ENCODE measurements at regions not wholly inside any gene's neighbourhood (a gene's known extent, or its start where the extent isn't known, plus 50 kb on each side); places are given as distances from the start of the nearest gene placed in this dataset.
"Not testable (repeated sequence)": the region's sequence is repeated elsewhere in the genome, so short reads cannot be mapped to it uniquely, and the experiment has no call there.

DNA sequence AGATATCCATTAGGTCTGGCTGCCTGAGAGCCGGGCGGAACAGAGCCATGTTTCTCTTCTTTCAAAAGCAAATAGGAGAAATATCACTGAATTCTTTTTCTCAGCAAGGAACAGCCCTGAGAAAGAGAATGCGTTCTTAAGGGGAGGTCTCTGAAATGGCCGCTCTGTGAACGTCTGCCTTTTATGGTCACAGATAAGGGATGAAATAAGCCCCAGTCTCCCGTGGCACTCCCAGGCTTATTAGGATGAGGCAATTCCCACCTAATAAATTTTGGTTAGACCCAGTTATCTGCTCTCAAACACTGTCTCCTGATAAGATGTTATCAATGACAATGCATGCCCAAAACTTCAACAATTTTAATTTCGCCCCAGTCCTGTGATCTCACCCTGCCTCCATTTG, 133.4 kb upstream of the KCNJ18 start:
- DNase-seq: not testable (repeated sequence)

DNA sequence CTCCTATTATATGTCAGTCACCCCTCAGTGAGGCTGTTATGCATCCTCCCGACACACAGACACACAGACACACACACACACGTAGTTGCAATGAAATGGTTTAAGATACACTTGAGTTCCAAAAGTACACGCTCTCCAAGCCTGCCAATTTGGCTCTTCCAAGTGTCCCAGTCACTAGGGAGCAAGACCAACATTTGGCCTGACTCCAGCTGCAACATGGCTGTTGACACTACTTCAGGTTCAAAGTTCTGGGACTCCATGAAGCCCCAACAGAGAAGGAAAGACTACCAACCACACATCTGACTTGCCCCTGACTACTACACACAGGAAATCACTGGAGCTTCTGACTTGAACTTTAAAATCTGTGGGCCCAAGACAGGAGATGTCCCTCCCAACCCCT, 128.1 kb upstream of the KCNJ18 start:
- no peak for DNase-seq

DNA sequence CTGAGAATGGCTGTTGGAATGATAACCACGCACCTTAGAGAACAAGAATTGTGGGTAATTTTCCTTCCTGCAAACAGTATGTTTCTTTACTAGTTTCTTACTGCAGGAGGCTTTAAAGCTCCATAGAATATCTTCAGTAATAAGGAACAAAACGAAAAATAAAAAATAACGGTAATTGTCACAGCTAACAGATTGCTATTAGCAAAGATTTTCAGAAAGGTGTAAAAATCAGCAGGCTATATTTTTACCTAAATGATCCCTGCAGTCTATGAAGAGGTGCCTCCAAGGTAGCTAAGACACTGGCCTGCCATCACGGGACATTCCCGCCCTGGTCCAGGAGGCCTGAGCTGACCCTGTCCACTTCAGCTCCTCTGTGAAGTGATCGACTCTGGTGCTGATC, 127.6 kb upstream of the KCNJ18 start:
- DNase-seq: not testable (repeated sequence)

DNA sequence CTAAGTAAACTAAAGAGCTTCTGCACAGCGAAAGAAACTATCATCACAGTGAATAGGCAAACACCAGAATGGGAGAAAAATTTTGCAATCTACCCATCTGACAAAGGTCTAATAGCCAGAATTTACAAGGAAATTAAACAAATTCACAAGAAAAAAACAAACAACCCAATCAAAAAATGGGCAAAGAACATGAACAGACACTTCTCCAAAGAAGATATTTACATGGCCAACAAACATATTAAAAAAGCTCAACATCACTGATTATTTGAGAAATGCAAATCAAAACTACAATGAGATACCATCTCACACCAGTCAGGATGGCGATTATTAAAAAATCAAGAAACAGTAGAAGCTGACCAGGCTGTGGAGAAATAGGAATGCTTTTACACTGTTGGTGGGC, 121.9 kb upstream of the KCNJ18 start:
- not testable (repeated sequence) for DNase-seq

DNA sequence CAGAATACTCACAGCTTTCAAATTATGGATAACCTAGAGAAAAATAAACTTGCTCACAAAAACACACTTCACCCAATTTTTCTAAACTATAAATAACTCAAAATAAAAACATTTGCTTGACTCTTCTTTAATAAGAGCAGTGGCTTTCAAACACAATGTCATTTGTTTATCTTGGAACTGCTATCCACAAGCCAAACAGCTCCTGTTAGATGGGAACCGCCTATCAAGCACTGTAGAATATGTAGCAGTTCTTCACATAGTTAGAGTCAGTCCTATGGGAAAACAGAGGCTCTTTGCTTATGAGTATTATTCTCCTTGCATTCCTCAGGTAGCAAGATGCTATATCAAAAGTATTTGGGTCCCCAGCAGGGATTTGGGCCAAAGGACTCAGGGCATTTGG, 120.2 kb upstream of the KCNJ18 start:
- not testable (repeated sequence) for DNase-seq

DNA sequence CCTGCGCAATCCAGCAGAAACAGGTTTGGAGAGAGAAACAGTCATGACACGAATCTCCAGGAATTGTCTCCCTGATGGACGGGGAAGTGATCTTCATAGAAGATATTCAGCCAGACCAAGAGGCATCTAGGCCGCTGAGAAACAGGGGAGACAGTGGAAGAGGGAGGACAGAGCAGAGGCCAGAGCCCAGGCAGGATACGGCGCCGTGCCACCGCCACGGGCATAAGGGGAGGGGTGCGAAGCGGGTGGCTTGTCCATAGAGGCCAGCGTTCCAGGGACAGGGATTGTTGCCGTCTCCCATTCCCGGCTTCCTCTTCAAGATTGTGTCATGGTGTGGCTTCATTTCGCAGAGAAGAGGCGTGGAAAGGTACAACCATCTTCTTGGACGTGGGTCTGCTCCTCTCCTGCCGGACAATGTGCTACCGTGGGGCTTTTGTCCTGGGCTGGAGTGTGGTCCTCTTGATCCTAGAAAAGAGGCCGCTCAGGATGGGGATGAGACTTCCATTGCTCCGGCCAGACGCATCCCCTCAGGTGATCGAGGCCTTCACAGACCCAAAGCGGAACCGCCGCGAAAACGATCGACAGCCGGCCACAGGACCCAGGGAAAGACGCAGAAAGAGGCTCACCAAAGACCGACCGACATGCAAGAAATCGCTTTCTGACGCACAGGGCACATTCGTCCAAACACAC, 118.9 kb upstream of the KCNJ18 start:
- DNase-seq: not testable (repeated sequence)

DNA sequence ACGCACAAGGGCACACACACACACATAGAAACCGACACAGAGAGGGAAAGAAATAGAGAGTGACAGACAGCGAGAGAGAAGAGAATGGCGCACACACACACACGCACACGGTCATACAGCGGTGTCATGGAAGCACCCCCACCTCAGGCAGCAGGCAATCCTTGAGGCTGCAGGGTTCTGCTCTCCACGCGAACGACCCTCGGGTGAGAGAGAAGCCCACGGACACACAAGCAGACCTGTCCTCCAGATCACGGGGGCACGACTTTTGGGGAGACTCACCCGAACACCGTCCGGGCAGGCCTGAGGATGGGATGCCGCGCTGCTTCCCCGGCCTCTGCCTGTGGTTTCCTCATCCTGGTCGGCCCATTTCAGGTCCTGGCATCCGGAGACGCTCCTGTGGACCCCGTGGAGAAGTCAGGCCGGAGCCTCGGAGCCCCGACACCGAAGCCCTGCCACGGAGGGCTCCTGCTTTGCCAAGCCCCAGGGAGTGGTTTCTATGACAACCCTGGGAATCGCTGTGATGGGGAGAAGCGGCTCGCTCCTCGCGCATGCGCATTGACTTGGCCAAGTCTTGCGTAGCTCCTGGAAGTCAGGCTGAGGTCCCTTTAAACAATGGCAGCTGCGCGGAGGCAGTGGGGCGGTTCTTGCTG, 118.2 kb upstream of the KCNJ18 start:
- DNase-seq: no peak

DNA sequence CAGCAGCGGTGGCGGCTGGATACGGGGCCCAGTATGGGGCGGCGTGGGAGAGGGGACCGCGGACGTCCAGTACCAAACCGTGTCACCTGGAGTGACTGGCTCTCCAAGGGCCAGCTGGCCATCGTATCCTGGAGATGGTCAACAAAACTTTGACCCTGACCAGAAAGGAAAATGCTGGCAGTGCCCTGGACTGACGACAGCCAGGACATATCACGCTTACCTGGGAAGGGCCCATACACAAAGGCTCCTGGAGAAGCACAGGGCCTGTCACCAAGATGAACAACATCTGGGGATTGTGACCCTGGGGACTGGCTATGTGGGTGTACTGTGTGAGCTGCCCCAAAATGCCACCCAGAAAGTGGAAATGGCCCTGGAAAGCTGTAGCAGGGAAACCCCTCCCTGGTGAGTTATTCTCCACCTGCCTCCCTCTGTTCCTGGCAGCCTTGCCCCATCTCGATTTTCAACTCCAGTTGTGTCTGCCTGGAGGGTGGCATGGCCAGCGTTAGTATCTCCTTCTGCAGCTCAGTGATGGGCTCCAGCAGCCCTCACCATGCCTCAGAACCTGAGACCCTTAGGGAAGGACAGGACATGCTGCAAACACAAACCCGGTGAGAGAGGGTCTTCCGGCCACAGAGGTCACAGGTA, 117.6 kb upstream of the KCNJ18 start:
- not testable (repeated sequence) for DNase-seq

DNA sequence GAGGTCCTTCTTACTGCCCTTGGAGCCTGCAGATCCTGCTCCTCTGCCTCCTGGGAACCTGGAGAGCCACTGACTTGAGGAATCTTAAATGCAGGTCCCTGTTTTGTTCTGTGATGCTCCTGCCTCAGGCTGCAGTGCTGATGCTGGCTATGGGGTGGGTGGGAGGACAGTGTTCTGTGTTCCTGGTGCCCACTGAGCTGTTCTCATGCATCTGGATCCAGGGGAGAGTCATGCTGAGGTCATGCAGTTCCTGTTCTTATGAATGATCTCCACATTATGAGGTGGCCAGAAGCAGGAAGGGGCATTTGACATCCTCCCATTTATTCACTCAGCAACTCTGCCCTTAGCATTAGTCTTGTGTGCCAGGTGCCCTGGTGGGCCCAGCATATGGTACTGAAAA, 113.5 kb upstream of the KCNJ18 start:
- not testable (repeated sequence) for DNase-seq

DNA sequence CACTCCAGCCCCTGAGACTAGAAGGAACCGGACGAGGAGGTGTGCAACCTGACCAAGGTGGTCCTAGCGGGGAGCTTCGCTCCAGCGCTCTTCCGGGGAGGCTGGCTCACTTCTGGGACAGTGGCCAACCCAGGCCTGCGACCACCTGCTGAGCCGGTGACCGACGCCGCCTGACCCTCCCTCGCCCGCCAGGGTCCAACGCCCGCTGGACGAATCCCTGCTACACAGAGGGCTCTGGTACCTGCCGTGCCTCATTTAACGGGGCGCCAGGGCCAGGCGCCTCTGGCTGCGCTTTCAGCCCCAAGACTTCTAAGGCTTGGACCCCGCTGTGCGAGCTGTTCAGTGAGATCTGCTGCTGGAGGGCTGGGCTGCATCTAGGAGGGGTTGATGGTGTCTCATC, 99.5 kb upstream of the KCNJ18 start:
- DNase-seq: no peak

DNA sequence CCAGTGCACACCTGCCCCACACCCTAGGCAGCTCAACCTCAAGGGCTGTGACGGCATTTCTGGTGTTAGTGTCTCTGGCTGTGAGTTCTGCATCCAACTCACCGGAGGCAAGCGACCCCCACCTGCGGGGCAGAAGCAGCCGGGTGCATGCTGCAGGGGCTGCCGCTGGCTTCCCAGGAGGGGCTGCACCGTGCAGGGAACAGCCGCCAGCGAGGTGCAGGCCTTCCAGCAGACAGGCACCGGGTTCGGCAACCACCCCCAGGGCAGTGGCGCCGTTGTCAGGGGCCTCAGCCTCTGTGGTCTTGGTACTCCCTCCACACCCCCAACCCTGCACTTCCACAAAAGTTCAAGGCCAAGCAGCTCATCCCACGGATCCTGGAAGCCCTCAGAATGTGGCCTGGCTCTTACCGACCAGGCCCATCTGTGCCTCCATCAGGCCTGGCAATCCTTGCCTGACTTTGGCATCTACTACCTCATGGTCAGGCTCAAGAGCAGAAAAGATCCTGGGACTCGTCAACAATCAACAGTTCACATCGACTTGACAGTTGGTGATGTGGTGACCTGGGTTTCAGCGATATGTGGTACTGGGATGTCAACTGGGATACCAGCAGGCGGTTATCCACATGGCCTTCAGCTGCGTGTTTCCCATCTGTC, 98.7 kb upstream of the KCNJ18 start:
- not testable (repeated sequence) for DNase-seq

DNA sequence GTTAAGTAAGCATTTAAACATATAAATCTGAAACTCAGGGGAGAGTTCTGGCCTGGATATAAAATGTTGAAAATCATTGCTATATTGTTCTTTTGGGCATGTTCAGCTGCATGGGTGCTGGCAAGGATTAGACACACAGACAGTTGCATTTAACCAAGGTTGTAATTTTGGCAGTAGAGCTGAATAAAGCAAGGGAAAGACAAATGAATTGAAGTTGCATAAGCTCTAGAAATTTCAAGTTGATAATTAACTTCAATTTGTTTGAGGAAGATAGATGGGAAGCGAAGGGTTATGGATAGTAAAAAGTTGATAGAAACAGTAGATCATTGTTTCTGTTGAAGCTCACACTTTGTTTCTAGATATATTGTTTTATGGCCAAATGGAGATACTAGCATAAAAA, 97.2 kb upstream of the KCNJ18 start:
- DNase-seq: no peak

DNA sequence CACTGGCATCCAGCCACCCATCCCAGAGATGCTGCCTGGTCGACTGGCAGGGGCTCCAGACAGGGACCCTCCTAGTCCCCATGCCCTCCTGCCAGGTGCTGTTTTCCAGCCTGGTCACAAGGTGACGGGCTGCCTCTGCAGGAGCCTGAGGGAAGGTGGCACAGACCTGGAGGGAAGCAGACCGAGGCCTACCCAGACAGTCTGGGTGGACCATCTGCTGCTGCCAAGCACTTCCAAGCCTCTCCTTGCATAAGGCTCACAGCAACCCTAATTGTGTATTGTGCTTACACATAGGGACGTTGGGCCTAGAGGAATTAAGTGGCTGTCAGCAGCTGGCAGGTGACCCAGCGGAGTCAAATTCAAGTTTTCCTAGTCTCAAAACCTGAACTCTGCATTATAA, 90.1 kb upstream of the KCNJ18 start:
- DNase-seq: no peak

DNA sequence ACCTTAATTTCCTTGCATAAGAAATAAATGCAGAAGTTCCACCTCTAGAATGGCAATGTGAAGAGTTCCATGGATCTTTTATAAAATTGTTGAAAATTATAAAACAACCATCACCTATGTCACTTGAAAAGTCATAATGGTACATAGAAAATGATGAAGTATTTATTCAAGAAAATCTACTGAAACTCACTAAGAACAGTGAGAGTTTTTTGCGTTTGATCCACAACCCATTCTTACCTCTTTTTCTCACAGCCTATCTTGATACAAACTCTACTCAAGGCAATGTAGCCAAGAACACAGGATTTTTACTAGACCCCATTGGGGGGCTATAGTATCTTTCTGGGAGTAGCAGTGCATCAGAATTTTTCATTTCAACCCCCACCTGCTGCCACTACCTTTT, 89.0 kb upstream of the KCNJ18 start:
- DNase-seq: not testable (repeated sequence)

DNA sequence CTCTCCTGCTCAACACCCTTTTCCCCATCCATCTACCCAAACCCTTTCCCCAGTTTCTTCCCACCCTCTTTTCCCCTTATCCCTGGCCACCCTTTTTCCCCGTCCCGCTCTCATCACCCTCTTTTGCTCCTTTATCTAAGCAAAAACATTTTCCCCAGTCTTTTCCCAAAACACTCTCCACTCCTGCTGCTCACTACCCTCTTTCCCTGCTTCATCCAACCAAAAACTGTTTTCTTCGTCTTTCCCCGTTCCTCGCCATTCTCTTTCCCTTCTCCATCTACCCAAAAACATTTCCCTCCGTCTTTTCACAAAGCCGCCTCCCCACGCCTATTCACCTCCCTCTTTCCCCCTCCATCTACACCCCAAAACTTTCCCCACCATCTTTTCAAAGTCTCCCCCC, 80.9 kb upstream of the KCNJ18 start:
- not testable (repeated sequence) for DNase-seq

DNA sequence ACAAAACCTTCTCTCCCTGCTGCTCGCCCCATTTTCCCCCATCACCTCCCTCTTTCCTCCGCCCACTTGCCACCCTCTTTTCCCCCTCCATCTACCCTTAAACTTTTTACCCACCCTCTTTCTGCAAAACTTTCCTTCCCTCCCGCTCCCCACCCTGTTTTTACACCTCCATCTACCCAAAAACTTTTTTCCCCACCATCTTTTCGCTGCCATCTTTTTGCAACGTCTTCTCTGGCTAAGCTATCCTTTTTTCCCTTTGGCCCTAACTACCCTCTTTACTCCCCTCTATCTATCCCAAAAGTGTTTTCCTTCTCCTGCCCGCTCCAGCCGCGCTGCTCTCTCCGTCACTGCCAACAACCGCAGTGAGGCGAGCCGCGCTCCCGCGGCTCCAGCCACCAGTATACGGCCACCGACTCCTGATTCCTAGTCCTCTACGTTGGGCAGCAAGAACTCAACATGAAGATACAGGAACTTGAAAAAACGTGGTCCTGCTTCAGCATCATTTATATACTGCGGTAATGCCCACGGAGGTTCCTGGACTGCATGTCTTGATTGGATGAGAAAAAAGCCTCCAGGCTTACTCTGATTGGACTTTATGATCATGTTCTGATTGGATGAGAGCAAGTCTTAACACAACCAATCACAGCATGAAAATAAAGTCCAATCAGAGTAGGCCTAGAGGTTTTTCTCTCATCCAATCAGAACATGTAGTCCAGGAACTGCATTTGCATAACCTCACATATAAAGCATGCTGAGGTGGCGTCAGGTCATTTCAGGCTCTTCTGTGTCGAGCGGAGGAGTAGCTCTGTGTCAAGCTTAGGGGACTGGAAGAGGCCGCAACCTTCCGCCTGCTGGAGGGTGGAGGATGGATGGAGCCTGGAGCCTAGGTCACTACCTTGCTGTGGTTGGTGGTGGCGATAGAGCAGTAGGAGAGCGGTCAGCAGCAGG, 79.9 kb upstream of the KCNJ18 start:
- DNase-seq: not testable (repeated sequence)

DNA sequence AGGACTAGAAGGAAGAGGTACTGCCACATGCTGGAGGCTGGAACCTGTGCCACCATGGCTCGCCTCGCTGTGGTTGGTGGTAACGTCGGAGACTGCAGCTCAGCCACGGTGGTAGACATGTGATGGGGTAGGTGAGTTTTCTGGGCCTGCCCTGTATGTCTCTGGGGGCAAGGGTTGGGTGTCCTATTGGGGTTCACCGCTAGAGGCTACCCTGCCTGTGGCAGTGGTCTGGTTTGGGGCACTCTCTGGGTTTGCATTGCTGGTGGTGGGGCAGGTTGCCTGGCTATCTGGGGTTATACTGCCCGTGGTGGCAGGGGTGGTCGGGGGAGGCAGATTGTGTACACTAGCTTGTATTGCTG, 79.3 kb upstream of the KCNJ18 start:
- DNase-seq: no peak

DNA sequence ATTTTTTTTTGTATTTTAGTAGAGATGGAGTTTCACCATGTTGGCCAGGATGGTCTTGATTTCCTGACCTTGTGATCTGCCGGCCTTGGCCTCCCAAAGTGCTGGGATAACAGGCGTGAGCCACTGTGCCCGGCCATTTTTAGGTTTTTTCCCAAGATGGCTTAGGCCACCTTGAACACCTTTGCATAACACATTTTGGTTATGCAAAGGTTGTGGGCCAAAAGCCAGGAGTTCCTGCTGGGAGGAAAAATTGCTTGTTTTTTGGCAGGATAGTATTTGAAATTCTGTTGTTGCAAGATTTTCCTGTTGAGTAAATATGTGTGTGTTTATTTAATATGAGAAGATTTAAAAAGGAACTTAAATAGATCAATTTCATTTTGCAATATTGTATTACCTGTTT, 65.3 kb upstream of the KCNJ18 start:
- DNase-seq: not testable (repeated sequence)
